GM21619 (cell line): ENCODE measurements at regions not wholly inside any gene's neighbourhood (a gene's known extent, or its start where the extent isn't known, plus 50 kb on each side); places are given as distances from the start of the nearest gene placed in this dataset.
"Not testable (repeated sequence)": the region's sequence is repeated elsewhere in the genome, so short reads cannot be mapped to it uniquely, and the experiment has no call there.

Experiments used
- ATAC-seq: cut with Tn5 transposase; IDR thresholded peaks from one replicate; pipeline ENCODE4 v1.9.1; 2021; ENCODE audit not compliant: unreplicated experiment

- ATAC-seq: not testable (repeated sequence)
These were observed 1447.2 kb downstream of the RAPGEF2 start for GRCh38 chr4:160549951-160550519.

DNA sequence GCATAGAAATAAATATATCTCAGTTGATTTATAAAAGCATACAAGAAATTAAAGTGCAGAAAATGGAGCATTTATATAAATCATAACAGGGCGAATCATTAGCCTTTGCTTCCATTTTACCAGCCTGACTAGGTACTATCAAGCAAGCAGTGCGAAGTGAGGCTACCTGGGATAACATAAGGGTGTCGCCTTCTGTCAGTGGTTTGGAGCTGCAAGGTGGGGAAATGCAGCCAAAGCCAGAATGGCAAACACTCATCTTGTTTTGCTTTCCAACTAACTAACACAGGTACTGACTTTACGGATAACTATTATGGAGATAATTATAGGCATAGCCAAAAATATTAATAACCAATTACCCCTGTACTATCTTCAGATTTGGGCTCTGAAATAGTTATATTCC lies 1459.8 kb downstream of the RAPGEF2 start:
- ATAC-seq: no peak

DNA sequence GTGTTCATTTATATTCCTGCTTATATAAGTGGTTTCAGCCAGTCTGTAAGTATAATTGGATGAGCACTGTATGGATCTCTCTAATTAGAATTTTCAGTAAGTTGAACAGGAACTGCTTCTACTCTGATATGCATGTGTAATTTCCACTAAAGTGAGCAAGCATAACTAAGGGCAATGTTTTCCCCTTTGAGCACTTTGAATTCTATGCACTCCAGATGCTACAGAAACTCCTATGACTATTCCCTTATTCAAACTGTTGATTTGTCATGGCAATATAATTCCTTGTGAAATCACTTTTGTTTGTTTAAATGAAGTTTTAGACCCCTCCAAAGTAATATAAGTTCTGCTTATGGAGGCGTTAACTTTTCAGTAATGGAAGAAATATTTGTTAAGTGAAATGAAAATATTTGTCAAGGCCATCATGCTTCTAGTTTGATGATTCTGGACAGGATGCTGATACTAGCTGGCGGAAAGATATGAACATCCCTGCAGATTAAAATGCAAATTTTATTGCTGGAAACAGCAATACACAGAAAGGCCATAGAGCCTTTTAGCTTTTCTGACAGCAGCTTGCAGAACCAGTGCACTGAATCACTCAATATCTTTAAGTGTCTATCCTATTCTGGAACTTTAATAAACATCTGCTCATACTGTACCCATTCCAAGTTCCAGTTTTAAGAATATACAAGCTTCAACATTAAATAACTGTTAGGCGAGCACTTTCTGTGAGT lies 1460.8 kb downstream of the RAPGEF2 start:
- ATAC-seq: no peak

GRCh38 chr4:160567634-160568033 lies 1464.8 kb downstream of the RAPGEF2 start:
- ATAC-seq: no peak

GRCh38 chr4:160570271-160570670 lies 1467.4 kb downstream of the RAPGEF2 start:
- ATAC-seq: no peak

GRCh38 chr4:160574272-160574671 lies 1471.4 kb downstream of the RAPGEF2 start:
- ATAC-seq: not testable (repeated sequence)

DNA sequence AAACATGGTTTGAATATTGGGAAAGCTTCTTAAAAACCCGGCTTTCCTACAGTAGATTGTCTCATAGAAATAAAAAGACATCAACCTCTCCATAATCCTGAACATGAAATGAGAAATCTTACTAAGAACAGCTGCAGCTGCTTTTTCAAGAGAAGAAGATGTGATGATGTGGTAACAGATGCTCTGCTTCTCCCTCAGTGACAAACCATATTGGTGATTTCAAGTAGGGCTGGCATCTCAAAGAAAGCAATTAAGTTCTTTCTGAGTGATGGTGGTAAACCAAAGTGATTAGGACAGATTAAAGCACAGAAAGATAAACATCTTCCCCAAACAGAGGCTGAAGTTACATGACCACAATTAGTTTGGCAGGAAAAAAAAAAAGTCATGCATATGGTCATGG lies 1477.7 kb downstream of the RAPGEF2 start:
- ATAC-seq: no peak

GRCh38 chr4:160592258-160592657 lies 1489.4 kb downstream of the RAPGEF2 start:
- no peak for ATAC-seq

DNA sequence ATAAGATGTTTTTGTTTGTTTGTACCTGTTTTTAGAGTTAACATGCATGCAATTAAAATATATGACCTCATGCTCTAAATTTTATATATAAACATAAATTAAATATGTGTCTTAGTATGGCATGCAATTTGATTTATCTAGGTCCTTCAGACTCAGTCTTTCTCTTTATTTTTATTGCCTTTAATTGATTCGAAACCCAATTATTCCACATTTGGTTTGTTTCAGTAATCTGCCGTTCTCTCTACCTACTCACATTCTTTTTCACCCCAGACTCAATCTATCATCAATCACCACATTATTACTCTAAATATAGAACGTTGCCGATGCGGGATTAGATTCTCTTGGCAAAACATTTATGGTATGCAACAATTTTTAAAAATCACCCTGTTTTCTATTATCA lies 1492.8 kb downstream of the RAPGEF2 start:
- ATAC-seq: no peak

DNA sequence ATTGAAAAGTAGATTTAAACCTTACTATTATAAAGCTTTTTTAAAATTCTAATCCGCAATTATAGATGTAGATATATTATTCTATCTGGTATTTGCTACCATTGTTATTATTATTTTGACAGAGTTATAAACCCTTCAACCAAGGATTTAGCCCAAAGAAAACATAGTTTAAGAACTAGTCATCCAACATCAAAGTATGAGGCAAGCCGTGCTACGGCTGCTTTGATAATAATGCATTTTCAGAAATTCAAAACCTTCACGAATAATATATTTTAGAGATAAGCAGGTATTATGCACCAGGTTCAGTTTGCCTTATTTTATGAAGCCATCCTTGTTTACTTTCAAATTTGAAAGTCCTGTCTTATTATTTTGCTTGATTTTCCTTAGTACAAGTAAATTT lies 1501.7 kb downstream of the RAPGEF2 start:
- no peak for ATAC-seq

DNA sequence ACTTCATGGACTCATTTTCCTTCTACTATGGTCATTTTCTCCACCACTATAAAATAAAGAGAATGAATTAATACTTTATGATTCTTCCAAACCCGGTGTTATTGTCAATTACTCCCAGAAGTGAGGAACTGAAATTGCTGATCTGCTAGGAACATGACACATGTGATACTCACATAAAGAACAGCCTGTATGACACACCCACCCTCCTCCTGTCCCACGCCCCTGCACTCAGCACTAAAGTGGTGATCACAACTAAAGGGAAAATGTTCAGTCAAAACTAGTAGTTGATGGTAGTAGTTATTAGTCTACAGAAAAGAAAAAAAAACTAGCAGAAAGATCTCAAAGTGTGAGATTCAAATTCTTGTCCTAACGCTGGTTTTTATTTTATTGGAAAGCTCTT lies 1508.3 kb downstream of the RAPGEF2 start:
- no peak for ATAC-seq

GRCh38 chr4:160631044-160631443 lies 1528.2 kb downstream of the RAPGEF2 start:
- ATAC-seq: no peak

GRCh38 chr4:160652790-160653189 lies 1511.0 kb downstream of the FSTL5 start:
- ATAC-seq: no peak

- ATAC-seq: no peak
These were observed 1488.2 kb downstream of the FSTL5 start for GRCh38 chr4:160675550-160675949.

DNA sequence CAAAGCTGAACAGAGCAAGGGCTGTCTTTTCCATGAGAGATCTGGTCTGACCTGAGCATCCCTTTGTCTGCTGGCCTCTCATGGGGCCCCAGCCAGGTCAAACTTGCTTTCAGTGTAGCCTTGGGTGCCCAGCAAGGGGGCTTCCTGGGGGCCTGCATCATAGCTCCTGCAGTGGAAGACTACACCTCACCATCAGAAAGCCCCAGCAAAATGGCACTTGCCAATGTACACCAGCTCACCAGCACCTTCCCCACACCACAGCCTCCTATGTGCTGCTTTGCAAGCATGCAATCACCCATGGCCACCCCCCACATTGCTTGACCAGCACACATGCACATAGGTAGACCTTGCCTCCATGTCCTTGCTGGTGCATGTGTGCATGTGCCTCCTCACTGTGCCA lies 1478.1 kb downstream of the FSTL5 start:
- ATAC-seq: no peak

GRCh38 chr4:160701671-160702070 lies 1462.1 kb downstream of the FSTL5 start:
- ATAC-seq: no peak

- no peak for ATAC-seq
These were observed 1454.8 kb downstream of the FSTL5 start for GRCh38 chr4:160709026-160709425.

DNA sequence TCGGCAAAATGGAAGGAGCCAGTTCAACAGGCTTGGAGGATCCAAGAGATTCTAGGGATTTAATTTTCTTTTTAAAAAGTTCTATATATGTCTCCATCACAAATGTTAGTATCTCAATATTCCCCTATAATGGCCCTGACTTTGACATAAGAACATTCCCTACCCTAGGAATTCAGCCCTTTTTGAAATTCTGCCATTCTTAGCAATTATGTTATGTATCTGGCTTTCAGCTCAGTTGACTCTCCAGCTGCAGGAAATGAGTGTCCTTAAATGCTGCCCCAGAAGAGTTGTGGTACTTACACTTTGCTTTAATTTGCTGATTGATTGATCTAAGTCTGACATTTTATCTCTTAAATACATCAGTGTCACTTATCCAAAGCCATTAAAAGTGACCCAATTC lies 1454.3 kb downstream of the FSTL5 start:
- ATAC-seq: no peak

GRCh38 chr4:160716551-160716950 lies 1447.2 kb downstream of the FSTL5 start:
- ATAC-seq: no peak

DNA sequence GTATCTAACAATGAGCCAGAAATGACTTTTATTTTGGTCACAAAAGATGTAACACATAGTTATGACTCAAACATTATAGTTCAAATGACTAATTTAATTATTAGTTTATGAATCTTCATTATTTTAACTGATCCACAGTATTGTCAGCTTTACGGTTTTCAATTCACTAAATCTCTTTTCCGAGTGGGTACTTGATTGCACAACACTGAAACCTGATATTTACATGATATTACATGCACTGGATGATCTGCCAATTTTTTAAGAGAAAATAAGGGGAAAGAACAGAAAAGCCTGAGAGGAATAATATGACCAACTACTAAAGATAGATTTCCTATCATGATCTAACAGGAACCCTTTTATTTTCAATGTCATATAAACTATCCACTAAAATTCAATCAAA lies 1446.0 kb downstream of the FSTL5 start:
- no peak for ATAC-seq

DNA sequence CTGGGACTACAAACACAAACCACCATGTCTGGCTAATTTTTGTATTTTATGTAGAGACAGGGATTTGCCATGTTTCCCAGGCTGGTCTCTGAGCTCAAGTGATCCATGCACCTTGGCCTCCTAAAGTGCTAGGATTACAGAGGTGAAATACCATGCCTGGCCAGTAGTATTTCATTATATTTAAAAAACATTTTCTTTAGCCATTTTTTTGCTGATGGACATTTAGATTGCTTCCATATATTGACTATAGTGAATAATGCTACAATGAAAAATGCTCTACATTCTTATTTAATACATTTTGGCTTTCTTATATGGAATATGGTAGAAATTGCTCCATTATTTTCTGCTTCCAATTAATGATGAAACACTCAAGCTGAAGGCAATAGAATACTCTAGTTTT lies 1439.7 kb downstream of the FSTL5 start:
- no peak for ATAC-seq

- ATAC-seq: no peak
These were observed 1418.7 kb downstream of the FSTL5 start for GRCh38 chr4:160745126-160745525.

DNA sequence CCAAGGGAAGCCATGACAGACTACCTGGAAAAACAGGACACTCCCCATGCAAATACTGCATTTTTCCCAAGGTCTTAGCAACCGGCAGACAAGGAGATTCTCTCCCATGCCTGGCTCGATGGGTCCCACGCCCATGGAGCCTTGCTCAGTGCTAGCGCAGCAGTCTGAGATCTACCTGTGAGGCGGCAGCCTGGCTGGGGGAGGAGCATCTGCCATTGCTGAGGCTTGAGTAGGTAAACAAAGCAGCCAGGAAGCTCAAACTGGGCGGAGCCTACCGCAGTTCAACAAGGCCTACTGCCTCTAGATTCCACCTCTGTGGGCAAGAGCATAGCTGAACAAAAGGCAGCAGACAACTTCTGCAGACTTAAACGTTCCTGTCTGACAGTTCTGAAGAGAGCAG lies 1417.2 kb downstream of the FSTL5 start:
- not testable (repeated sequence) for ATAC-seq
